ENCODE measurements at regions not wholly inside any gene's neighbourhood (a gene's known extent, or its start where the extent isn't known, plus 50 kb on each side); places are given as distances from the start of the nearest gene placed in this dataset.

DNA sequence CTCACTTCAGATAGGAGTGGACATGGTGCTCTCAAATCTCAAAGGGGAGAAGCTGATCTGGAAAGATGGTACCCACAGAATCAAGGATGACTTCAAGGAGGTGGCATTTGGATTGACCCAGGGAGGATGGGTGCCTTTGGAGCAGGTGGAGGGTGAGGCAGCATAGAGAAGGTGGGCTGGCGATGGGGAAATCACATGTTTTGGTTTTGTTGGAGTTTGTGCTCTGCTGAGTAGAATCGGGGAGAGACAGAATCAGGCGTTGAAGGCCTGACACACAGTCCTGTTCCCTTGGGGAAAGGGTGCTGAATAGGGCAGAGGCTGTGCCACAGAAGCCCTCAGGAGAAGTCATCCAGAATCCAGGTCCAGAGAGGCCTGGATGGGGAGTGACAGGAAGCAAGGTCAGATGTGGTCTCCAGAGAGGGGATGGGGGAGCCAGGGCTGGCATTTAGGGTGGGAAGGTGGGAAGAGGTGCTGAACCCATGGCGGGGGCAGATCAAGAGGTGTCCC is 291.1 kb downstream of the GLRX3 start:
- no peaks in the 10 kb centered on the region for H3K27me3 ChIP-seq (ENCODE audit: insufficient read depth, low read length, poor library complexity, severe bottlenecking)
- no peaks in the 10 kb centered on the region for H3K79me2 ChIP-seq (ENCODE audit: insufficient read depth, low read length)
- H4K20me1 ChIP-seq (ENCODE audit: insufficient read depth, low read length, poor library complexity, severe bottlenecking) = no peaks in the 10 kb centered on the region
- H3K36me3 ChIP-seq (ENCODE audit: insufficient read depth, low read length) = no peaks in the 10 kb centered on the region
- H3K4me1 ChIP-seq (ENCODE audit: insufficient read depth, low read length, poor library complexity, severe bottlenecking) = no peaks in the 10 kb centered on the region
- peaks cover 12% of the 10 kb centered on the region; the same call in 1 of the 2 replicates for H3K9me3 ChIP-seq (ENCODE audit: insufficient read depth, low read depth, low read length)
- no peak overlapping the region for H2AFZ ChIP-seq (ENCODE audit: low read length)
- H3K9me2 ChIP-seq (replicated peaks; ENCODE audit: low read depth, low read length) = no peaks in the 10 kb centered on the region
- TF ChIP-seq, protein P1, sequence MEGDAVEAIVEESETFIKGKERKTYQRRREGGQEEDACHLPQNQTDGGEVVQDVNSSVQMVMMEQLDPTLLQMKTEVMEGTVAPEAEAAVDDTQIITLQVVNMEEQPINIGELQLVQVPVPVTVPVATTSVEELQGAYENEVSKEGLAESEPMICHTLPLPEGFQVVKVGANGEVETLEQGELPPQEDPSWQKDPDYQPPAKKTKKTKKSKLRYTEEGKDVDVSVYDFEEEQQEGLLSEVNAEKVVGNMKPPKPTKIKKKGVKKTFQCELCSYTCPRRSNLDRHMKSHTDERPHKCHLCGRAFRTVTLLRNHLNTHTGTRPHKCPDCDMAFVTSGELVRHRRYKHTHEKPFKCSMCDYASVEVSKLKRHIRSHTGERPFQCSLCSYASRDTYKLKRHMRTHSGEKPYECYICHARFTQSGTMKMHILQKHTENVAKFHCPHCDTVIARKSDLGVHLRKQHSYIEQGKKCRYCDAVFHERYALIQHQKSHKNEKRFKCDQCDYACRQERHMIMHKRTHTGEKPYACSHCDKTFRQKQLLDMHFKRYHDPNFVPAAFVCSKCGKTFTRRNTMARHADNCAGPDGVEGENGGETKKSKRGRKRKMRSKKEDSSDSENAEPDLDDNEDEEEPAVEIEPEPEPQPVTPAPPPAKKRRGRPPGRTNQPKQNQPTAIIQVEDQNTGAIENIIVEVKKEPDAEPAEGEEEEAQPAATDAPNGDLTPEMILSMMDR (conservative IDR thresholded peaks at IDR 0.05; ENCODE audit: low read length) = no peak
- no peak for TF ChIP-seq EZH2phosphoT487 (IDR thresholded peaks at IDR 0.05; ENCODE audit: borderline replicate concordance)
- H3K4me3 ChIP-seq (ENCODE audit: low read length, poor library complexity, severe bottlenecking) = no peak overlapping the region
- H3F3A ChIP-seq (ENCODE audit: low read depth) = no peaks in the 10 kb centered on the region
- no peak overlapping the region for H3K9ac ChIP-seq (ENCODE audit: low read depth, low read length, poor library complexity, severe bottlenecking)
- no peak overlapping the region for H3K4me2 ChIP-seq (ENCODE audit: low read depth, low read length, poor library complexity, severe bottlenecking)

DNA sequence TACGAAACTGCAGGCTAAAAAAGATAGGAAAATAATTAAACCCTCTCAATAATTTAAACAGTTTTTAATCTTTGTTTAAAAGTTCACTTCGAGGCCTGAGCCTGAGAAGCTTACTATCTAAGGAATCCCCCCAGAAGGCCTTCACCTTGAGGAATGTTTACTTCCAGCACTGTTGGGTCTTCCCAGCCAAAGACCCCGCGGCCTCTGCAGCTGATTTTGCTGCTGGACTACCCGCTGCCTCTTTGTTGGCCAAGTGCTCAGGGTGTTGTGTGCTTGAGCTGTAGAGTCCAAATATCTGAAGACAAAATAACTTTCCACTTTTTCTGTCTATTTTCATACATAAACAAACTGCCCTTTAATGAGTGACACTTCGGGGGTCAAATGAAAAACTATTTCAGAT is 292.7 kb downstream of the GLRX3 start:
- Histone ChIP-seq H3K36me3 (ENCODE audit: insufficient read depth, low read length) (no peaks in the 10 kb centered on the region), H3F3A (ENCODE audit: low read depth) (no peaks in the 10 kb centered on the region), H3K9me3 (ENCODE audit: insufficient read depth, low read depth, low read length) (peaks cover 7% of the 10 kb centered on the region; the same call in 1 of the 2 replicates), H3K27me3 (ENCODE audit: insufficient read depth, low read length, poor library complexity, severe bottlenecking) (no peaks in the 10 kb centered on the region), H3K9ac (ENCODE audit: low read depth, low read length, poor library complexity, severe bottlenecking) (no peak overlapping the region), H4K20me1 (ENCODE audit: insufficient read depth, low read length, poor library complexity, severe bottlenecking) (no peaks in the 10 kb centered on the region), H3K4me3 (ENCODE audit: low read length, poor library complexity, severe bottlenecking) (no peak overlapping the region), H3K4me2 (ENCODE audit: low read depth, low read length, poor library complexity, severe bottlenecking) (no peak overlapping the region), H3K9me2 (replicated peaks; ENCODE audit: low read depth, low read length) (no peaks in the 10 kb centered on the region), H3K4me1 (ENCODE audit: insufficient read depth, low read length, poor library complexity, severe bottlenecking) (no peaks in the 10 kb centered on the region), H3K79me2 (ENCODE audit: insufficient read depth, low read length) (no peaks in the 10 kb centered on the region), H2AFZ (ENCODE audit: low read length) (no peak overlapping the region)
- TF ChIP-seq, protein P1 (conservative IDR thresholded peaks at IDR 0.05; ENCODE audit: low read length) = no peak
- TF ChIP-seq EZH2phosphoT487 (IDR thresholded peaks at IDR 0.05; ENCODE audit: borderline replicate concordance) = no peak

DNA sequence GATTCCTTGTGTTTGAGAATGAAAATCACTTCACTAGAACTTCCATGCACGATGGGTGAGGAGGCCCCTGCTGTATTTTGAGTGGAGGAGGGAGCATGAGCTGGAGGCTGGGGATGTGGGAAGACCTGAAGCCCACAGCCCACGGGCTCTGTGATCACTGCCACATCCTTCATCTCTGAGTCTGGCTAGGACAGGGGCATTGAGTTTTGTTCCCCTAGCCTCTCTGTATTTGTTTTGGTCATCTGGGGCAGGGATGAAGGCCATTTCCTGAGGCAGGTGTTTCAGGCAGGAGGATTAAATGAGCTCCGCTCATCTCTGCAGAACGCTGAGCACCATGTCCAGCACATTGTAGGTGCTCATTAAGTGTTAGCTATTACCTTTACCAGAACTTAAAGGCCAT is 293.6 kb downstream of the GLRX3 start:
- Histone ChIP-seq H3K79me2 (ENCODE audit: insufficient read depth, low read length) (no peaks in the 10 kb centered on the region), H3K27me3 (ENCODE audit: insufficient read depth, low read length, poor library complexity, severe bottlenecking) (no peaks in the 10 kb centered on the region), H3F3A (ENCODE audit: low read depth) (no peaks in the 10 kb centered on the region), H3K9me2 (replicated peaks; ENCODE audit: low read depth, low read length) (no peaks in the 10 kb centered on the region), H4K20me1 (ENCODE audit: insufficient read depth, low read length, poor library complexity, severe bottlenecking) (no peaks in the 10 kb centered on the region), H3K36me3 (ENCODE audit: insufficient read depth, low read length) (no peaks in the 10 kb centered on the region), H3K9me3 (ENCODE audit: insufficient read depth, low read depth, low read length) (peaks cover 7% of the 10 kb centered on the region; the same call in 1 of the 2 replicates), H3K9ac (ENCODE audit: low read depth, low read length, poor library complexity, severe bottlenecking) (no peak overlapping the region), H3K4me2 (ENCODE audit: low read depth, low read length, poor library complexity, severe bottlenecking) (no peak overlapping the region), H2AFZ (ENCODE audit: low read length) (no peak overlapping the region), H3K4me3 (ENCODE audit: low read length, poor library complexity, severe bottlenecking) (no peak overlapping the region), H3K4me1 (ENCODE audit: insufficient read depth, low read length, poor library complexity, severe bottlenecking) (no peaks in the 10 kb centered on the region)
- TF ChIP-seq, protein P1 (conservative IDR thresholded peaks at IDR 0.05; ENCODE audit: low read length) = no peak
- no peak for TF ChIP-seq EZH2phosphoT487 (IDR thresholded peaks at IDR 0.05; ENCODE audit: borderline replicate concordance)
